ENCODE measurements at regions not wholly inside any gene's neighbourhood (a gene's known extent, or its start where the extent isn't known, plus 50 kb on each side); places are given as distances from the start of the nearest gene placed in this dataset.

GRCh38 chr6:41455818-41456217 lies 90.4 kb upstream of the FOXP4 start:
- peaks cover 3% of the 10 kb centered on the region for H3K4me1 ChIP-seq (replicated peaks)
- DNase-seq (ENCODE audit: low spot score): no peak
- no peak overlapping the region for H3K4me3 ChIP-seq
- no peaks in the 10 kb centered on the region for H3K36me3 ChIP-seq
- TF ChIP-seq POLR2A (IDR thresholded peaks at IDR 0.05) (no peak), CTCF (IDR thresholded peaks at IDR 0.05) (no peak), POLR2AphosphoS5 (IDR thresholded peaks at IDR 0.05) (no peak)
- no peaks in the 10 kb centered on the region for H3K27me3 ChIP-seq (replicated peaks; ENCODE audit: insufficient read depth)
- 78% methylated on average over 4 of the region's 4 CpGs for WGBS
- intact Hi-C loops (cut with DNase I): loop anchor here (5.0 kb wide), 2 partner anchors 34 to 84 kb away; no protein-coding TSS in a partner anchor
- H3K9me3 ChIP-seq: no peaks in the 10 kb centered on the region
- peak overlapping the region in 1 of 2 donors; percentile 53 for H3K27ac ChIP-seq

GRCh38 chr6:41457303-41457670 lies 88.9 kb upstream of the FOXP4 start:
- no peaks in the 10 kb centered on the region for H3K9me3 ChIP-seq
- peaks cover 3% of the 10 kb centered on the region for H3K4me1 ChIP-seq (replicated peaks)
- no peak overlapping the region for H3K4me3 ChIP-seq
- H3K27me3 ChIP-seq (replicated peaks; ENCODE audit: insufficient read depth): no peaks in the 10 kb centered on the region
- no peak overlapping the region for H3K27ac ChIP-seq
- WGBS: 86% methylated on average over 8 of the region's 8 CpGs
- intact Hi-C loops (cut with DNase I): loop anchor here (5.0 kb wide), 2 partner anchors 35 to 85 kb away; no protein-coding TSS in a partner anchor
- DNase-seq (ENCODE audit: low spot score): no peak
- H3K36me3 ChIP-seq: no peaks in the 10 kb centered on the region
- TF ChIP-seq POLR2A (IDR thresholded peaks at IDR 0.05) (no peak), CTCF (IDR thresholded peaks at IDR 0.05) (no peak), POLR2AphosphoS5 (IDR thresholded peaks at IDR 0.05) (no peak)

GRCh38 chr6:41459738-41460137 lies 86.4 kb upstream of the FOXP4 start:
- H3K4me1 ChIP-seq (replicated peaks): peaks cover 3% of the 10 kb centered on the region
- no peaks in the 10 kb centered on the region for H3K27me3 ChIP-seq (replicated peaks; ENCODE audit: insufficient read depth)
- 89% methylated on average over 2 of the region's 2 CpGs for WGBS
- DNase-seq (ENCODE audit: low spot score): no peak
- no peaks in the 10 kb centered on the region for H3K36me3 ChIP-seq
- no peak overlapping the region for H3K27ac ChIP-seq
- intact Hi-C loops (cut with DNase I): loop anchor here (5.0 to 10.0 kb wide), 3 partner anchors 37 to 225 kb away; no protein-coding TSS in a partner anchor
- H3K4me3 ChIP-seq: no peak overlapping the region
- H3K9me3 ChIP-seq: no peaks in the 10 kb centered on the region
- TF ChIP-seq CTCF (IDR thresholded peaks at IDR 0.05) (no peak), POLR2A (IDR thresholded peaks at IDR 0.05) (no peak), POLR2AphosphoS5 (IDR thresholded peaks at IDR 0.05) (no peak)

GRCh38 chr6:41460742-41461336 lies 85.3 kb upstream of the FOXP4 start:
- Histone ChIP-seq H3K9me3 (no peaks in the 10 kb centered on the region), H3K27me3 (replicated peaks; ENCODE audit: insufficient read depth) (no peaks in the 10 kb centered on the region), H3K4me1 (replicated peaks) (peaks cover 3% of the 10 kb centered on the region), H3K27ac (no peak overlapping the region), H3K36me3 (no peaks in the 10 kb centered on the region), H3K4me3 (no peak overlapping the region)
- TF ChIP-seq CTCF (IDR thresholded peaks at IDR 0.05) (no peak), POLR2AphosphoS5 (IDR thresholded peaks at IDR 0.05) (no peak)
- DNase-seq (ENCODE audit: low spot score): no peak
- intact Hi-C loops (cut with DNase I): loop anchor here (10.0 kb wide), 1 partner anchor 224 kb away; no protein-coding TSS in a partner anchor

GRCh38 chr6:41462033-41462432 lies 84.1 kb upstream of the FOXP4 start:
- Histone ChIP-seq H3K4me3 (no peak overlapping the region), H3K27ac (no peak overlapping the region), H3K36me3 (no peaks in the 10 kb centered on the region), H3K27me3 (replicated peaks; ENCODE audit: insufficient read depth) (no peaks in the 10 kb centered on the region), H3K9me3 (no peaks in the 10 kb centered on the region), H3K4me1 (replicated peaks) (peaks cover 2% of the 10 kb centered on the region)
- intact Hi-C loops (cut with DNase I): loop anchor here (1.0 to 10.0 kb wide), 2 partner anchors 130 to 223 kb away; no protein-coding TSS in a partner anchor
- TF ChIP-seq POLR2AphosphoS5 (IDR thresholded peaks at IDR 0.05): no peak
- no peak for TF ChIP-seq POLR2A (IDR thresholded peaks at IDR 0.05)
- no peak for TF ChIP-seq CTCF (IDR thresholded peaks at IDR 0.05)
- WGBS: 90% methylated on average over 4 of the region's 4 CpGs
- no peak for DNase-seq (ENCODE audit: low spot score)
